ENCODE measurements at regions not wholly inside any gene's neighbourhood (a gene's known extent, or its start where the extent isn't known, plus 50 kb on each side); places are given as distances from the start of the nearest gene placed in this dataset.

DNA sequence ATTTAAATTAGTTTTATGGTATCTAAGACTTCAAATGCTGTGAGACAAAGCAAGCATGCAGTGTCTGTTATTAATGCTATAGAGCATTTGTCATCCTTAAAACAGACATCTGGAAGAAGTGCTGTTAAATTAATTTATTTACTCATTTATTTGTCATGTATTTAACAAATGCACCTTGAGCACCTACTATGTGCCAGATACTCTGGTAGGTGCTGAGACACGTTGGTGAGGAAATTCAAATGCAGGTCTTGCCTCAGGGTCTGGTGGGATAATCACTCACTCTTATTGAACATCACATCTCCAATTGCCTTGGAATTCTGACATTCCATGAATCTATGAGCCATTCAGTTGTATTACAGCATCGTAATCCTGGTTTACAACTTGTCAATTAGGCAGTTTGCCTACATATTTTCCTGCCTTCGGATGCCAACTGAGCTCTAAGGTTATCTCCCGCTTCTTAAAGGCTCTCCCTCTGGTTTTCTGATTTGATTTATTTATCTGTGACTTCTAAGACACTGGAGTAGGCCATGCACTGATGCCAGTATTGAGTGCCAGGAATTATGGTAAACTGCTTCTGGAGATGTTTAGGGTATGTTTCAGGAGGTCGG, 56.0 kb upstream of the RPS23 start:
- intact Hi-C loops (cut with DNase I; ENCODE audit: low total_unique reads), result no loop called here
- WGBS, 5 donors, result 74 to 93% (median 76%) methylated on average over 5 of the region's 5 CpGs
- no peak overlapping the region for H3K27ac ChIP-seq
- no peak overlapping the region for H3K4me3 ChIP-seq
- TF ChIP-seq, protein P1, sequence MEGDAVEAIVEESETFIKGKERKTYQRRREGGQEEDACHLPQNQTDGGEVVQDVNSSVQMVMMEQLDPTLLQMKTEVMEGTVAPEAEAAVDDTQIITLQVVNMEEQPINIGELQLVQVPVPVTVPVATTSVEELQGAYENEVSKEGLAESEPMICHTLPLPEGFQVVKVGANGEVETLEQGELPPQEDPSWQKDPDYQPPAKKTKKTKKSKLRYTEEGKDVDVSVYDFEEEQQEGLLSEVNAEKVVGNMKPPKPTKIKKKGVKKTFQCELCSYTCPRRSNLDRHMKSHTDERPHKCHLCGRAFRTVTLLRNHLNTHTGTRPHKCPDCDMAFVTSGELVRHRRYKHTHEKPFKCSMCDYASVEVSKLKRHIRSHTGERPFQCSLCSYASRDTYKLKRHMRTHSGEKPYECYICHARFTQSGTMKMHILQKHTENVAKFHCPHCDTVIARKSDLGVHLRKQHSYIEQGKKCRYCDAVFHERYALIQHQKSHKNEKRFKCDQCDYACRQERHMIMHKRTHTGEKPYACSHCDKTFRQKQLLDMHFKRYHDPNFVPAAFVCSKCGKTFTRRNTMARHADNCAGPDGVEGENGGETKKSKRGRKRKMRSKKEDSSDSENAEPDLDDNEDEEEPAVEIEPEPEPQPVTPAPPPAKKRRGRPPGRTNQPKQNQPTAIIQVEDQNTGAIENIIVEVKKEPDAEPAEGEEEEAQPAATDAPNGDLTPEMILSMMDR (IDR thresholded peaks at IDR 0.05 in 8 of 11, conservative IDR thresholded peaks at IDR 0.05 in 3 of 11), result no peak
- TF ChIP-seq POLR2AphosphoS5 (IDR thresholded peaks at IDR 0.05), result no peak
- TF ChIP-seq POLR2A (IDR thresholded peaks at IDR 0.05), result no peak
- peaks cover 0 to 9% (median 0%) of the 10 kb centered on the region in 6 donors for H3K4me1 ChIP-seq
- no peaks in the 10 kb centered on the region for H3K9me3 ChIP-seq
- no peak for DNase-seq
- no peaks in the 10 kb centered on the region for H3K27me3 ChIP-seq (replicated peaks in 1 of 7)
- no peaks in the 10 kb centered on the region for H3K36me3 ChIP-seq

DNA sequence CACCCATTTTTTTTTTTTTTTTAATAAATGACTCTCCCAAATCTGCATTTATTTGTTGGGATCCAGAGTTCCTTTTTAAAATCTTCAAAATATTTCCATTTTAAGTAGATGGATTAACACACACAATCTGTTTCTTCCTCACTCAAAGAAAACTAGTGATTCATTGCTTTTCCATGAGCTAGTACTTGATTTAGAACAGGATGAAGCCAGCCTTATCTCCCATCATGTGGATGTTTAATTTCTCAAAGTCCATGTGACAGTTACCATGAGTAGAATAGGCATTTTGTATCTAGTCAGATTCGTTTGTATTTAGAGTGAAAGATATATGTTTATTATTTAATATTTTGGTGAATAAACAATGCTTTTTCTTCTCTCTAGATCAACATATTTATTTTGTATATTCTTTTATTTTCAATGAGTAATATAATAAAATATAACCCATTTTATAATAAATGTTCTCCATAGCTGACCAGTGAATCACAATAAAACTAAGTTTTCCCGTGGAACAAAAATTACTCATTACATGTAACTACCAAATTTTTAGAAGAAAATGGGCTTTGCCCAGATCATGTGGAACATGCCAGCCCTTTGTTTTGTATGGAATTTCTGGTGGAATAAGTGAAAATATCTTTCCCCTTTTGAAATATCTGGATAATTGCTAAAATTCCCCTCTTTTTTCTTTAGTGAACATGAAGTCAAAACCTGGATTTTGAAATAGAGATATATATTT, 54.9 kb upstream of the RPS23 start:
- DNase-seq, result no peak
- Histone ChIP-seq H3K36me3 (no peaks in the 10 kb centered on the region), H3K4me3 (no peak overlapping the region), H3K27ac (no peak overlapping the region), H3K4me1 (no peaks in the 10 kb centered on the region), H3K9me3 (no peaks in the 10 kb centered on the region), H3K27me3 (replicated peaks in 1 of 7) (no peaks in the 10 kb centered on the region)
- intact Hi-C loops (cut with DNase I; ENCODE audit: low total_unique reads), result no loop called here
- no peak for TF ChIP-seq POLR2AphosphoS5 (IDR thresholded peaks at IDR 0.05)
- TF ChIP-seq, protein P1 (IDR thresholded peaks at IDR 0.05 in 8 of 11, conservative IDR thresholded peaks at IDR 0.05 in 3 of 11), result no peak
- TF ChIP-seq POLR2A (IDR thresholded peaks at IDR 0.05), result no peak
- WGBS, 5 donors, result 67 to 92% (median 82%) methylated on average over 2 of the region's 2 CpGs

DNA sequence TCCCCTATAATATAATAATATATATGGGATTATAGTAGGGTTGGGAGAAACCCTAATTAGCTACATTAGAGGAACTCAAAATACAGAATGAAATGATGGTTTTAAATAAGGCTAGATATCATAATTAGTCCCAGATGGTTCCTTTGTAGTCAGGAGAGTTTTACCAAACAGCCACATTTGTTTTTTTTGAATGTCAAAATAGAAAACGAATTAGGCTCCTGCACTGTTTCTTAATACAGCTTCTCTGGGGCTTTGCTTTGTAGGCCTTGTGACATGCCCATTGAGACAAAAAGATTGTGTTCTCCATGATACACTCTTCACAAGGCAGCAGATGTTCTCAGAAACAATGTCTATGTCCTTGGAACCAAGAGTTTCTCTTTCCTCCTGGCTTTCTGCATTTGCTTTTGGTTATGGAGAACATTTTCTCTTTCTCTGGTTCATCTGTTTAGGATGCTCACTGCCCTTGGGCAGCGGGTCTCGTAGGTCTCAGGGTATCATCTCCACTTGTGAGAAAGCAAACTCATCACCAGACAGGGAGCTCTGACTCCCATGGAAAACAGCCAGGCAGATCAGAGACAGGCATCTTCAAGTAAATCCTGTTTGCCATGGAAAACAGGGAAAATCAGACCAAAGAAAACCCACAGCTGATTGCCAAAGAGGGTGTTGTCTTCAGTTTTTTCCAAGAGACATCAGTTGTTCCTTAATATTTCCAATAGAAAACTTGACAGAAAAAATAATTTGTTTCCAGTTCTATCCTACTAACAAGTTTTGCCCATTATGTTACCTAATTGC, 54.1 kb upstream of the RPS23 start:
- no peak overlapping the region for H3K27ac ChIP-seq
- intact Hi-C loops (cut with DNase I; ENCODE audit: low total_unique reads), result no loop called here

More for the DNA sequence above, 54.1 kb upstream of the RPS23 start:
- 78 to 93% (median 85%) methylated on average over 3 of the region's 3 CpGs for WGBS, 5 donors
- no peak for DNase-seq
- Histone ChIP-seq H3K9me3 (no peaks in the 10 kb centered on the region), H3K36me3 (no peaks in the 10 kb centered on the region), H3K4me3 (no peak overlapping the region), H3K27me3 (replicated peaks in 1 of 7) (no peaks in the 10 kb centered on the region), H3K4me1 (no peaks in the 10 kb centered on the region)
- TF ChIP-seq POLR2A (IDR thresholded peaks at IDR 0.05) (no peak), POLR2AphosphoS5 (IDR thresholded peaks at IDR 0.05) (no peak)
- TF ChIP-seq, protein P1 (IDR thresholded peaks at IDR 0.05 in 8 of 11, conservative IDR thresholded peaks at IDR 0.05 in 3 of 11), result no peak
